ENCODE measurements at regions not wholly inside any gene's neighbourhood (a gene's known extent, or its start where the extent isn't known, plus 50 kb on each side); places are given as distances from the start of the nearest gene placed in this dataset.

DNA sequence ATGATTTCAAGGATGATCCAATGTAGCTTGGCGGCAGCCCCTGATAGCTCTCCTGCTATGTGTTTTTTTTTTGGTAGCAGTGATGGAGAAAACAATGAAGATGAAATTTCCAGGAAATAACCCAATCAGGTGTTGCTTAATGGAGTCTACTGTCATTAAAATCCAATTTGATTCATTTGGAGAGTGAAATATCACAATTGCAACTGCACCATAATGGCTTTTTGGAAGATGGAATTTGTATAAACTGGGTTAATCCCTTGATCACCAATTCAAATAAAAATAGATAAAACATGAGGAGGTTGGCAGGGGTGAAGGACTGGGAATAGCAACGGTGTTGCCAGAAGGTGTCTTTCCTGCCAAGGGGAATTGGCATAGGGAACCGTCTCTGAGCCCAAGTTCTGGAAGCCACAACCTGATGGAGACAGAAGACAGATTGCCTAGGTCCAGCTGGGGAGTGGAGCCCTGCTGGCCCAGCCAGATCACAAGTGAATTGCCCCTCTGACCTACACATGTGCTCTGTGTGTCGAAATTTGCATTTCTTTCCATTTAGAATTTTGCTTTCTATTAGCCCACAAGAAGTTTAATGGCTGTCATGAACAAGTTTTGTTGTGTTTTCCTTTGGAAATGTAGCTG, 170.3 kb upstream of the SPRED2 start:
- TF ChIP-seq, protein P1, sequence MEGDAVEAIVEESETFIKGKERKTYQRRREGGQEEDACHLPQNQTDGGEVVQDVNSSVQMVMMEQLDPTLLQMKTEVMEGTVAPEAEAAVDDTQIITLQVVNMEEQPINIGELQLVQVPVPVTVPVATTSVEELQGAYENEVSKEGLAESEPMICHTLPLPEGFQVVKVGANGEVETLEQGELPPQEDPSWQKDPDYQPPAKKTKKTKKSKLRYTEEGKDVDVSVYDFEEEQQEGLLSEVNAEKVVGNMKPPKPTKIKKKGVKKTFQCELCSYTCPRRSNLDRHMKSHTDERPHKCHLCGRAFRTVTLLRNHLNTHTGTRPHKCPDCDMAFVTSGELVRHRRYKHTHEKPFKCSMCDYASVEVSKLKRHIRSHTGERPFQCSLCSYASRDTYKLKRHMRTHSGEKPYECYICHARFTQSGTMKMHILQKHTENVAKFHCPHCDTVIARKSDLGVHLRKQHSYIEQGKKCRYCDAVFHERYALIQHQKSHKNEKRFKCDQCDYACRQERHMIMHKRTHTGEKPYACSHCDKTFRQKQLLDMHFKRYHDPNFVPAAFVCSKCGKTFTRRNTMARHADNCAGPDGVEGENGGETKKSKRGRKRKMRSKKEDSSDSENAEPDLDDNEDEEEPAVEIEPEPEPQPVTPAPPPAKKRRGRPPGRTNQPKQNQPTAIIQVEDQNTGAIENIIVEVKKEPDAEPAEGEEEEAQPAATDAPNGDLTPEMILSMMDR (IDR thresholded peaks at IDR 0.05): no peak
- TF ChIP-seq EP300 (IDR thresholded peaks at IDR 0.05) (no peak), POLR2A (IDR thresholded peaks at IDR 0.05) (no peak), POLR2AphosphoS5 (IDR thresholded peaks at IDR 0.05) (no peak)

All from suprapubic skin (tissue), 4 donors.